NCI-H526 (cell line): ENCODE measurements at regions not wholly inside any gene's neighbourhood (a gene's known extent, or its start where the extent isn't known, plus 50 kb on each side); places are given as distances from the start of the nearest gene placed in this dataset.

Experiments used
- DNase-seq, 2 experiments: peaks; one replicate each; lab custom pipeline; 2025; lab: John Stamatoyannopoulos, UW

DNA sequence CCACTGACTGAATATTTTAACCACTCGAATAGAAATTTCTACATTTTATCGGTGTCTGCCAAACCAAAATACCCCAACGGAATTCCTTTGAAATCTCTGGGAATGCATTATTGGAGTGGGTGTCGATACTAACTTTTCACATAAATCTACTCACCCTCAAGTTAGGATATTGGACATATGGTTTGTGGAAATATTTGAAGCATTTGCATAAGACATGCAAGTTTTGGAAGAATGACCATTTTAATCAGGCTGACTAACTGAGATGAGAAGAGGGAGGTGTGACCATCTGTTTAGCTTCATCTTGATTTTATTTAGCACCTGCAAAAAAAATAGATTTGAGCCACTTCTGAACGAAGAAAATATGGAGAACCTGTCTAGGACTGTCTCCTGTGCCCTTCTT, 61.2 kb downstream of the KLF6 start:
- no peak for DNase-seq

DNA sequence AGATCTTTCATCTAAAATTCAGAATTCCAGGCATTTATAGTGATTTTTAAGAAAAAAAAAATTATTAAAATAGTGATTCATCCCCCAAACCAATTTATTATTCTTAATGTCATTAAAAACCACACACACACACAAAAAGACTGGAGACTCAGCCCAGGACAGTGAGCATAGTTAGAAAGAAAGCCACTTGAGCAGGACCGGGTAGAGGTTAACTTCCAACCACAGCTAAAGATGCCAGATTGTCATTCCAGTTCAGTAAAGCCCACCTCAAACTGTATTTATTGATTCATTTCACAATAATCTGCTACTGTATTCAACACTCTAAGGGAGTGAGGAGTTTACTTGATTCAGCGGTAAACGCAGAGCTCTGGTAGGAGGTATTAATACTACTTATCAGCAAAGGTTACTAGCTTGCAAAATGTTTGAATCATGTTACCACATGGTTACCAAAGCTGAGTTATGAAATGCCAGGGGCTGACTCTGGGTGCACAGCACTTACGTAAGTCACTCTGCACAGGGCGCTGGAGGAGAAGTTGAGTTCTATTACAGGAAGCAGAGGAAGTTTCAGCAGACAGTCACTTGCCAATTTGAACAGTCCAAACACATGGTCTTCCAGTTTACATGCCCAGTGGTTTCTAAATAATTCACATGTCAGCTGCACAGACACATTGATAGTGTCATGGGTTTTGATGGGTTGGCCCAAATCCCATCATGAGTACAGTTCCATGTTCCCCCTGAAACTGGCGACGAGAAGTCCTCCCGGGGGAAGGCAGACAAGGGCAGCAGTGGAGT, 64.6 kb downstream of the KLF6 start:
- DNase-seq = no peak

DNA sequence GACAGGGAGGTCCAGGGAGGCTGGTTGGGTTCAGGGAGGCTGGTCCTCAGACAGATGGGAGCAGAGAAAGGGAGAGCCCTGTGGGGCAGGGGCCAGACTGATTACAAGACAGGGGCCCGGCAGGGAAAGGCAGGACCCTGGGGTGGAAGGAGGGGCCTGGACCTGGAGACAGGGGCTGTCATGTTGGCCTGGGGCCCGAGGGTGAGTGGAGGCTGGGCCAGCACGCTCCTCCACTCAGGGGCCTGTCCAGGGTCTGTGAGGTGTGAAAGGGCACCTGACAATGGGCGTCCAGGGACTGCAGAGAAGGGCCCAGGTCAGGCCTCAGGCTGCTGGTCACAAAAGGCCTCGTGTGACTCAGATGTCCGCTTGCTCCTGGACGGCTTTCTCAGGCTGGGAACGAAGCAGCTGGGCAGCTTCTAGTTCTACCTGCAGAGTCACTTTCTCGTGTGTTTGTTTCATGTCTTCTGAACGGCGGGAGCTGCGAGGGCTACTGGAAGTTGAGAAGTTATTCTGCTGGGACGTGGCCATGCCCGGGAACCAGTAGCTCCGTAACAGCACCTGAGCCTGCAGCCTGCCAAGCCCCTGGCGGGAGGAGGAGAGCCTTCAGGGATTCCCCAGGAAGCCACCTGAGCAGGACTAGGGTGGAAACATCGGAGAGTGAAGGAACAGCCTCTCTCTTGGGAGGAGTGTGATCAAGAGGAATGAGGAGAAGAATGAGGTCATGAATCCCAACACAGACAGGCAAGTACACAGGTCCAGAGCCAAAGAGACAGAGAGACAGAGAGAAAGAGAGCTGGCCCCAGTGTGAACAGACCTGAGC, 65.8 kb downstream of the KLF6 start:
- DNase-seq = no peak

GRCh38 chr10:3716093-3716492, 68.9 kb downstream of the KLF6 start:
- DNase-seq = no peak

GRCh38 chr10:3714967-3715366, 70.0 kb downstream of the KLF6 start:
- no peak for DNase-seq

GRCh38 chr10:3714531-3714930, 70.5 kb downstream of the KLF6 start:
- no peak for DNase-seq

GRCh38 chr10:3712707-3713106, 72.3 kb downstream of the KLF6 start:
- no peak for DNase-seq

DNA sequence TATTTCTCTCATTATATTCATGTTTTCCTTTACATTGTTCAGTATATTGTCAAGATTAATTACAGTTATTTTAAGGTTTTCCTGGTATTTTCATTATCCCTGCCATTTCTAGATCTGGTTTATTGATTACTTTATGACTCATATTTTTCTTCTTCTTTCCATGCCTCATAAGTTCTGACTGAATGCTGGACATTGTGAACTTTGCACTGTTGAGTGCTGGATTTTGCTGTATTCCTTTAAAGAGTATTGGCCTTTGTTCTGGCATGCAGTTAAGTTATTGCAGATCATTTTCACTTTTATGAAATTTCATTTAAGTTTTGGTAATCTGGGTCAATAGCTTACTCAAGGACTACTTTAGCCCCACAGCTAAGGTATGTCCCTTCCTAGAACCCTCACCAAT, 73.1 kb downstream of the KLF6 start:
- DNase-seq = no peak

- no peak for DNase-seq
Measured at GRCh38 chr10:3710764-3711163, 74.2 kb downstream of the KLF6 start.

DNA sequence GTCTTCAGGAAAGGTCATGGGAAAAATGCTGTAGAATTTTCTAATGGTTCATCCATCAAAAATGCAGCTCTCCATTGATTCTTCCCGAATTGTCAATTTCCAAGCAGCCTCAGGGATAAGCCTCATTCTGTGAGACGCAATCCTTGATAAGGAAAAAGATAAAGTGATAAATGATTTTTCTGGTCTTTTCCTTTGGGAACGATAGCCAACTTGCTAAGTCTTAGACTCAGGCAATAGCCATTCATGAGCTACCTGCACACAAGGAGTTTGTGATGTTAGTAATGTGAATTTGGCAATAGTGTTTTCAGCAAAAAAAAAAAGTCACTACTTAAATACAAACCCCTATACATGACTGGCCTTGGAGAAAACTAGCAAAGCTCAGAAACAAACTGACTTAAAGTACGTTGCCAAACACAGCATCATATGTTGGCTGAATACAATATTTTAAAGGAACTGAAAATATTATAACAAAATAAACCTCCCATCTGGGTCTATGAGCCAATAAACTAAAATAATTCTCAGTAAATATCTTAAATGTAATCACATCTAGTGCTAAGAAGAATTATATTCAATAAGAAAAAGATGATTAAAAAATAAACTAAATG, 75.5 kb downstream of the KLF6 start:
- no peak for DNase-seq

- no peak for DNase-seq
Measured at GRCh38 chr10:3708852-3709251, 76.2 kb downstream of the KLF6 start.

DNA sequence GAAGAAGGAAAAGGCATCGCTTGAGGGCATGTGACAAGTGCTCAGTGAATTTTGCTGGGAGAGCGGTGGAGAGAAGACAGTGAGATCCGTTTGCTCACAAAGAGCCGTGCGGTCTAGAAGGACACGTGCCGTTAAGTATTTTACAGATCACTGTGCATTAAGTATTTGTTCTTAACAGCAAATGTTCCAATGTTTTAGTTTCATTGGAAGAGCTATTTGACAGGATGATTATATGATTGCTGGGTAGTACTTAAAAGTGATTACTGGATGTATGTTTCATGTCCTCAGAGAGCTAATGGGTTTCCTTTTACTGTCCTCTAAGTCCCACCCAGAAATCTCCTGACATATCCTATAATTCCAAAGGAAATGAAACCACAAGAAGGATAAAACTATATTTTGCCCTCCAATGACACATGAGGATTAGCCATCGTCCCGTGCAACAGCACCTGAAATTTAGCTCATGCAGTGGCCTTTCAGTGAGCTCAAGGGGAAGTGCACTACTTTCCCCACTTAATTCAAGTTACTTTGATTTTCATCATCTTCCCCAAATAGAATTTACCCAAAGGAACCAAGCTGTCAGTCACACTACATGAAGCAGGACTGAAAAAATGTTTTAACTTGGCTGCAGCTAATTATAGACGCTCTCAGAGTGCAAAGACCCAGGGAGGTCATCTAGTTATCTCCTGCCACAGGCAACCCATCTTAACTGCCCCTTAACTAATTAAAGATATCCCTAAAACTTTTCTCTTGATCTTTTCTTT, 80.3 kb downstream of the KLF6 start:
- DNase-seq = no peak

DNA sequence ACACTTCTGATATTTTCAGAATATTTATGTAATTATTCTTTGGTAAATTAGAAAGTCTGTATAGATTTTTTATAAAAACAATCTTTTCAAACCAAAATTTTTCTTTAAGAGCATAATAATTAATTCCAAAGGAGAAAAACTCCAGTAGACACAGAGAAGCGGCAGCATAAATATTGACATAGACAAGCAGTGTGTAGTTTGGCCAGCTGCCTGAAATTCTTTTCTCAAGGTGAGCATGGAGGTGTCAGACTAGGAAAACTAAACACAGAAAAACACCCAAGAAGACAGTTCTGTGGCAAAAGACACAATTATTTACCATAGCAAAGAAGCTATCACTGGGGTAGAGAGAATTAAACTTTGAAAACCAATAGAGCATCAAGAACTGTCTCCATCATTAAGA, 82.4 kb downstream of the KLF6 start:
- no peak for DNase-seq

DNA sequence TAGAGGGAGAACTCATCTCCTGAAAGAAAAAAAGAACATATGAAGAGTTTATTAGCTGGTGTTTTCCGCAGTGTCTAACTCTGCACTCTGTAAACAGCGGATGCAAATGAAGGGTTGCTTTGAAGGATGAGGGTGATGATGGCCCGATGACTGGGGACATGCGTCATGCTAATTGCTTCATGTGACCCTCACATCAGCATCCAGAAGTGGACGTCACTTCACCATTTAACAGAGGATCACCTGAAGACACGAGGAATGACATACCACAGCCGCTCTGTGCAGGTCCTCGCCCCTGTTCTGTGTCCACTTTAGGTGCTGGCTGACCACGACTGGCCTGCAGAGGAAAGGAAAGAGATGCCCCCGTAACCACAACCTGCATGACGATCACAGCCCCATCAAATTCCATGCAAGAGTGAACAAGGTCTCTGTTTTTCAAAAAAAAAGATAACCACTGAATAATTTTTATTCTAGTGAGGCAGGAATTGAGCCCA, 82.9 kb downstream of the KLF6 start:
- DNase-seq = no peak

GRCh38 chr10:3701491-3701890, 83.5 kb downstream of the KLF6 start:
- DNase-seq = no peak

DNA sequence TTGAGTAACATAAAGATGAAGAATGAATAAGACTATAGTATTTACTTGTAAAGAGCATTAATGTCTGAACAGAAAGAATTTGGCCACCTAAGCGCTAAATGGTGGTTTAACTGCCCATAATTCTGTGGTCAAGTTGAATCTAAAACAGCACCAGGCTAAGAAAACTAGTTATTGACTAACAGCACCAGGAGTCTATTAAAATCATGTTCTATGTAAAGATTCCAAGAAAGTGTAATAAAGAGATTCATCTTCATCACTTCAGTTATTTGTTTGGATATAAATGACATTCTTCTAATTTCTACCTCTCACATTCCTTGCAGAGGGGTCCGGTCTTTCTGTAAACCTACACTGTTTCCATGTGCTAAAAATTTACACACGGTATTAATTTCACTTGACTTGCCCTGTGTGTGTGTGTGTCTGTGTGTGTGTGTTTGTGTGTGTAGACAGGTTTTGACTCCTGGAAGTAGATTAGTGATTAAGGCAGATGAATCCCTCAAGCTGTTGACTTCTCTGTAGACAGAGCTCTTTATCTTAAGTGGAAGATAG, 84.4 kb downstream of the KLF6 start:
- DNase-seq = no peak

DNA sequence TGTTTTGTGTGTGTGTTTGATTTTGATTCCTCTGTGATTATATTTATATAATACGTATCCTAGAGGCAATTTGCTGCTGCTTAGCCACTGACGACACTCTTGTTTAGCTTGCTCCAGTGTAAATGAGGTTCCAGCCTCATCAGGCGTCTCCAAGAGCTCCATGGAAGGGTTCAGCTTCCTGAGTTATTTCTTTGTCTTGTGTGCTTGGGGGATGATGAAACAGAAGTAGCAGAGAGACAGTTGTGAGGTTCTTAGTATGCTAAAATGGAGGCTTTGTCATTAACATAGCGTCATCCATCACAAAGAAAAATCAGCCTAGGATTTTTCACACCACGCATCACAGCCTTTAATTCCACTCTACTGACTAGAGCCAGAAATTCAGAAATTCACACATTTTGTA, 85.1 kb downstream of the KLF6 start:
- no peak for DNase-seq

- DNase-seq = no peak
Measured at GRCh38 chr10:3698312-3698711, 86.7 kb downstream of the KLF6 start.

GRCh38 chr10:3693698-3694080, 91.3 kb downstream of the KLF6 start:
- no peak for DNase-seq

DNA sequence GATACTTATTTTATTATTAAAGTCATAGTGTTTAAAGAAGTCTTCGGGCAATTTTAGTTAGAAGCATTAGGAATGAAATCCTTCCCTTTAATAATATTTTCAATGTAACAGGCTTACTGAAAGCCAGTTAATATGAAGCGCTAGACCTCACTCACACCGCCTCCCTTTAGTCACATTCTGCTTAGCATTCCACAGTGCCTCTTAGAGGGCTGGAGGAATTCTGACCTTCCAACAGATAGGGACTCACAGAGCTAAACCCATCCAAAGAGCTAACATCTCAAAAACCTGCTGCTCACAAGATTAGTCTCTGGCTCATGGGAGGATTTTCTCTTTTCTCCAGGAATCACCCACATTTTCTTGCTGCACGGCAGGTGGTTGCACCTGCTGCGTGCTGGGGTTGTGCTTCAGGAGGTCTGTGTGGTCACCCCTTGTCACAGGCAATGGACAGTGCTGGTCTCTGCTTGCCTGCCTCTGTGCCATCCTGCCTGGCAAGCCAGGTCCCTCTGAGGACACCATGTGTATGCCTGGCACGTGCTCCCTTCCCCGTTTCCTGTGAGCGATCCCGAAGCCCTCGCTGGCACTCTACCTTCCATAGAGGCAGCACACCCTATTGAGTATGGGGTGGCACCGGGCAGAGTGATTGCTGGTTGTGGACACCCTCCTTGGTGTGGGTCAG, 91.8 kb downstream of the KLF6 start:
- DNase-seq = no peak

GRCh38 chr10:3692387-3692999, 92.5 kb downstream of the KLF6 start:
- no peak for DNase-seq
